Transverse colon (tissue), 4 donors: ENCODE measurements at regions not wholly inside any gene's neighbourhood (a gene's known extent, or its start where the extent isn't known, plus 50 kb on each side); places are given as distances from the start of the nearest gene placed in this dataset.

Source experiments
- DNase-seq: peaks from one replicate; pipeline ENCODE4 v3.0.0-alpha.2; 2019
- H3K27ac ChIP-seq, 4 donors: fragments of 200-600 bp; sonication (generic); 2 replicates each; pipeline ENCODE4 v1.5.1; 2016 to 2018; ENCODE audit warnings: inconsistent platforms in 4 of 4
- H3K27me3 ChIP-seq: fragments of 200-600 bp; sonication (generic); 2 replicates; pipeline ENCODE4 v1.5.1; 2017; ENCODE audit warnings: inconsistent platforms
- H3K36me3 ChIP-seq, 4 donors: fragments of 200-600 bp; sonication (generic); 2 replicates each; pipeline ENCODE4 v1.5.1; 2017 to 2019; ENCODE audit warnings: inconsistent platforms in 4 of 4
- H3K4me1 ChIP-seq, 4 donors: fragments of 200-600 bp; sonication (generic); 2 replicates each; pipeline ENCODE4 v1.5.1; 2017 to 2020; ENCODE audit warnings: inconsistent platforms in 4 of 4
- H3K4me3 ChIP-seq, 4 donors: fragments of 200-600 bp; sonication (generic); 1 replicate in 1 of 4; 2 replicates in 3 of 4; pipeline versions ENCODE4 v1.5.1 to v1.6.1; 2017 to 2019; ENCODE audit warnings: inconsistent platforms in 4 of 4
- H3K9me3 ChIP-seq, 2 donors: fragments of 200-600 bp; sonication (generic); 2 replicates each; pipeline ENCODE4 v1.5.1; 2017 to 2019; ENCODE audit warnings: inconsistent platforms in 2 of 2
- CTCF ChIP-seq, 5 experiments: fragments of 200-600 bp in 3 of 5; fragments of 450-650 bp in 2 of 5; sonication (generic) in 3 of 5; IDR thresholded peaks; 1 replicate in 2 of 5; 2 replicates in 3 of 5; pipeline ENCODE4 v1.5.1; 2016 to 2017; ENCODE audit warnings: antibody characterized with exemption in 5 of 5, inconsistent platforms in 3 of 5, mild to moderate bottlenecking in 2 of 5, moderate library complexity in 1 of 5
- EP300 ChIP-seq: sonication (generic); formaldehyde crosslinking; IDR thresholded peaks from one replicate; pipeline ENCODE4 v1.6.1; 2017; ENCODE audit warnings: antibody characterized with exemption, low read depth
- POLR2A ChIP-seq: fragments of 450-650 bp; IDR thresholded peaks from one replicate; pipeline ENCODE4 v1.6.1; 2016; ENCODE audit warnings: antibody characterized with exemption, mild to moderate bottlenecking, moderate library complexity
- POLR2AphosphoS5 ChIP-seq, 3 donors: sonication (generic); formaldehyde crosslinking; IDR thresholded peaks; one replicate each; pipeline ENCODE4 v1.6.1; 2016; ENCODE audit warnings: antibody characterized with exemption in 3 of 3
- WGBS, 2 donors: methylation state at CpG; one replicate each; pipeline ENCODE4 v1.1.5; 2018; ENCODE audit warnings: low coverage in 1 of 2; 5-methylcytosine and 5-hydroxymethylcytosine counted together
- in situ Hi-C, 4 donors: fragments of 200-750 bp; cut with MboI; loops; one replicate each; pipeline versions ENCODE4 v1.15.0 to v1.15.1; 2017; ENCODE audit warnings: low sequenced_read_pairs in 3 of 4, low pct_ligation_motif_present in 1 of 4, low pct_unique_long_range_greater_than_20kb in 1 of 4
- intact Hi-C: fragments of 100-400 bp; cut with DNase I; formaldehyde crosslinking; loops from one replicate; pipeline ENCODE4 v1.15.1; 2023; ENCODE audit warnings: low total_unique reads

GRCh38 chr20:54346276-54346675 is 129.1 kb upstream of the DOK5 start:
- Histone ChIP-seq H3K27me3 (no peaks in the 10 kb centered on the region), H3K27ac (no peak overlapping the region), H3K36me3 (no peaks in the 10 kb centered on the region), H3K4me3 (no peak overlapping the region), H3K9me3 (no peaks in the 10 kb centered on the region), H3K4me1 (peaks cover 0 to 4% (median 0%) of the 10 kb centered on the region in 4 donors)
- no peak for TF ChIP-seq POLR2AphosphoS5 (IDR thresholded peaks at IDR 0.05)
- TF ChIP-seq POLR2A: no peak
- no peak for TF ChIP-seq EP300
- no peak for TF ChIP-seq CTCF (IDR thresholded peaks at IDR 0.05)
- 83 to 88% methylated on average over 1 of the region's 1 CpG for WGBS, 2 donors
- no peak for DNase-seq
- intact Hi-C loops (no loop called here), in situ Hi-C loops (no loop called here)

- in situ Hi-C loops (no loop called here), intact Hi-C loops (no loop called here)
- WGBS, 2 donors: 81 to 88% methylated on average over 5 to 9 of the region's 9 CpGs
- Histone ChIP-seq H3K9me3 (no peaks in the 10 kb centered on the region), H3K27me3 (no peaks in the 10 kb centered on the region), H3K4me1 (peaks cover 0 to 4% (median 0%) of the 10 kb centered on the region in 4 donors), H3K27ac (no peak overlapping the region), H3K36me3 (no peaks in the 10 kb centered on the region), H3K4me3 (no peak overlapping the region)
- DNase-seq: no peak
- TF ChIP-seq CTCF (IDR thresholded peaks at IDR 0.05) (no peak), POLR2A (no peak), POLR2AphosphoS5 (IDR thresholded peaks at IDR 0.05) (no peak), EP300 (no peak)
These were observed 128.1 kb upstream of the DOK5 start for GRCh38 chr20:54347166-54347833.

- no peaks in the 10 kb centered on the region for H3K9me3 ChIP-seq
These were observed 125.0 kb upstream of the DOK5 start for GRCh38 chr20:54350415-54350814.

More at GRCh38 chr20:54350415-54350814, 125.0 kb upstream of the DOK5 start:
- WGBS, 2 donors: 56% methylated on average over 3 of the region's 3 CpGs
- H3K4me3 ChIP-seq: no peak overlapping the region
- H3K27me3 ChIP-seq: no peaks in the 10 kb centered on the region
- H3K27ac ChIP-seq: no peak overlapping the region
- intact Hi-C loops: no loop called here
- no peaks in the 10 kb centered on the region for H3K36me3 ChIP-seq
- TF ChIP-seq POLR2AphosphoS5 (IDR thresholded peaks at IDR 0.05) (no peak), CTCF (IDR thresholded peaks at IDR 0.05) (no peak), EP300 (no peak), POLR2A (no peak)
- no peak for DNase-seq
- H3K4me1 ChIP-seq: peaks cover 0 to 3% (median 0%) of the 10 kb centered on the region in 4 donors
- in situ Hi-C loops: no loop called here
